Colonic mucosa (tissue), 4 donors: ENCODE measurements at regions not wholly inside any gene's neighbourhood (a gene's known extent, or its start where the extent isn't known, plus 50 kb on each side); places are given as distances from the start of the nearest gene placed in this dataset.

Experiments
- DNase-seq: peaks from one replicate; pipeline ENCODE4 v3.0.0-alpha.2; 2020
- H3K27ac ChIP-seq: fragments of 200-600 bp; one replicate; pipeline ENCODE4 v1.8.0; 2021
- H3K27me3 ChIP-seq: fragments of 200-600 bp; one replicate; pipeline ENCODE4 v1.8.0; 2021
- H3K36me3 ChIP-seq: fragments of 200-600 bp; one replicate; pipeline ENCODE4 v1.8.0; 2021
- H3K4me1 ChIP-seq: fragments of 200-600 bp; one replicate; pipeline ENCODE4 v1.8.0; 2021; ENCODE audit warnings: mild to moderate bottlenecking
- H3K4me3 ChIP-seq: fragments of 200-600 bp; one replicate; pipeline ENCODE4 v1.8.0; 2021
- H3K9ac ChIP-seq, 2 donors: one replicate each; pipeline ENCODE4 v1.7.0; 2013; ENCODE audit warnings: control low read depth in 2 of 2, low read depth in 2 of 2, low read length in 2 of 2
- H3K9me3 ChIP-seq: fragments of 200-600 bp; one replicate; pipeline ENCODE4 v1.8.0; 2021
- intact Hi-C: fragments of 100-400 bp; cut with DNase I; formaldehyde crosslinking; loops from one replicate; pipeline ENCODE4 v1.14.1; 2022
- TF ChIP-seq, protein P1 (sequence below): fragments of 200-600 bp; IDR thresholded peaks from one replicate; pipeline ENCODE4 v1.8.0; 2022; ENCODE audit warnings: antibody characterized with exemption, mild to moderate bottlenecking
- donor health status: healthy.
- donor health status: DM: no; HTN: no; CAD: no.
- donor health status: DM: no; HTN: no; CAD: no.

DNA sequence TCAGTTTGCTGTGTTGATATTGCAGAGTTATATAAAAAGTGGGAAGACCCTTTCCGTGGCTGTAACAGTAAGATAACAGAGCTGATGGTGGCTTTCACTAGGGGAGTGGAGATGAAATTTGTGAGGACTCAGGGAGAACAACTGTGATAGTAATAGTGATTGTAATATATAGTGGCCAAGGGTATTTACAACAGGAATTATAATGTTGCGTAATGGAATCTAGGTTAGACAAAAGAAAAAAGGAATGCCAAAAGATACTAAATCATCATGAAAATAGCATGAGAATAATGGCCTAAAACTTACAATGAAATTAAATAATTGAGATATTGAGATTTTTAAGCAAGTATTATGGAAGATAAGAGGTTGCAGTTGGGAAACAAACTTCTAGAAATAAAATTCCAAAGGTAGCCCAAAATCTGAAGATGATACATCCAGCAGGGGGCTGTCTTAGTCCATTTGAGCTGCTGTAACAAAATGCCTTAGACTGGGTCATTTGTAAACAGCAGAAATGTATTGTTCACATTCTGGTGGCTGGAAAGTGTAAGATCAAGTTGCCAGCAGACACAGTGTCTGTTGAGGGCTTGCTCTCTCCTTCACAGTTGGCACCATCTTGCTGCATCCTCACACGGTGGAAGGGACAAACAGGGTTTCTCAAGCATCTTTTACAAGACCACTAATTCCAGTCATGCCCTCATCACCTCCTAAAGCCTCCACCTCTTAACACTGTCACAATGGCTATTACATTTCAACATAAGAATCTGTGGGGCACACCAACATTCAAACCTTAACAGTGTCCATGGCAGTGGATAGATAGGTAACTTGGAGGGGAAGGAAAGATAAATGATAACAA is 711.2 kb downstream of the MRPL39 start:
- Histone ChIP-seq H3K9ac (no peak overlapping the region), H3K27ac (no peak overlapping the region), H3K27me3 (no peaks in the 10 kb centered on the region), H3K36me3 (no peaks in the 10 kb centered on the region), H3K4me1 (no peaks in the 10 kb centered on the region), H3K4me3 (no peak overlapping the region), H3K9me3 (no peaks in the 10 kb centered on the region)
- DNase-seq, result no peak
- TF ChIP-seq, protein P1, sequence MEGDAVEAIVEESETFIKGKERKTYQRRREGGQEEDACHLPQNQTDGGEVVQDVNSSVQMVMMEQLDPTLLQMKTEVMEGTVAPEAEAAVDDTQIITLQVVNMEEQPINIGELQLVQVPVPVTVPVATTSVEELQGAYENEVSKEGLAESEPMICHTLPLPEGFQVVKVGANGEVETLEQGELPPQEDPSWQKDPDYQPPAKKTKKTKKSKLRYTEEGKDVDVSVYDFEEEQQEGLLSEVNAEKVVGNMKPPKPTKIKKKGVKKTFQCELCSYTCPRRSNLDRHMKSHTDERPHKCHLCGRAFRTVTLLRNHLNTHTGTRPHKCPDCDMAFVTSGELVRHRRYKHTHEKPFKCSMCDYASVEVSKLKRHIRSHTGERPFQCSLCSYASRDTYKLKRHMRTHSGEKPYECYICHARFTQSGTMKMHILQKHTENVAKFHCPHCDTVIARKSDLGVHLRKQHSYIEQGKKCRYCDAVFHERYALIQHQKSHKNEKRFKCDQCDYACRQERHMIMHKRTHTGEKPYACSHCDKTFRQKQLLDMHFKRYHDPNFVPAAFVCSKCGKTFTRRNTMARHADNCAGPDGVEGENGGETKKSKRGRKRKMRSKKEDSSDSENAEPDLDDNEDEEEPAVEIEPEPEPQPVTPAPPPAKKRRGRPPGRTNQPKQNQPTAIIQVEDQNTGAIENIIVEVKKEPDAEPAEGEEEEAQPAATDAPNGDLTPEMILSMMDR, result no peak
- intact Hi-C loops, result loop anchor here (10.0 kb wide), 1 partner anchor 149 kb away; no protein-coding TSS in a partner anchor

GRCh38 chr21:24894324-24894723 is 713.0 kb downstream of the MRPL39 start:
- Histone ChIP-seq H3K4me1 (no peaks in the 10 kb centered on the region), H3K27ac (no peak overlapping the region), H3K36me3 (no peaks in the 10 kb centered on the region), H3K27me3 (no peaks in the 10 kb centered on the region), H3K9ac (no peak overlapping the region), H3K4me3 (no peak overlapping the region), H3K9me3 (no peaks in the 10 kb centered on the region)
- no peak for DNase-seq
- TF ChIP-seq, protein P1, result no peak
- intact Hi-C loops, result loop anchor here (10.0 kb wide), 1 partner anchor 150 kb away; no protein-coding TSS in a partner anchor

- intact Hi-C loops, result loop anchor here (10.0 kb wide), 1 partner anchor 155 kb away; no protein-coding TSS in a partner anchor
- TF ChIP-seq, protein P1, result no peak
- Histone ChIP-seq H3K27ac (no peak overlapping the region), H3K4me3 (no peak overlapping the region), H3K9ac (no peak overlapping the region), H3K27me3 (no peaks in the 10 kb centered on the region), H3K36me3 (no peaks in the 10 kb centered on the region), H3K4me1 (no peaks in the 10 kb centered on the region), H3K9me3 (no peaks in the 10 kb centered on the region)
- no peak for DNase-seq
Observed at GRCh38 chr21:24890021-24890420, 717.3 kb downstream of the MRPL39 start.

DNA sequence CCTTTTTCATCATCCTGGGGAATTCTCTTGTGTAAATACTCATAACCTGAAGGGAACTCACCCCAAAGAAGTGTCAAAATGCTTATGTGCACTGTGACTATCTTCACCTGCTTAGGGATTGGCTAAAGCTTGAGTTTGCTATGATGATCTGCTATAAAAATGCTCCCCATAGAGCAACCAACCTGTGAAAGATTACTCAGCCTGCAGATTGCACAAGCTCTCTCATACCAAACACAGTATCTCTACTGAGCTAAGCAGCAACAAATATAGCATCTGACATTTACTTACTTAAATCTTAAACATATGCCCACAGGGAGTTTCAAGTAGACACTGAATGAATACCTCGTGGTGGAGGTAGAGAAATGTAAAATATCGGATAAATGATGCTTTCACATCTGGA is 725.8 kb downstream of the MRPL39 start:
- Histone ChIP-seq H3K4me1 (no peaks in the 10 kb centered on the region), H3K27me3 (no peaks in the 10 kb centered on the region), H3K27ac (no peak overlapping the region), H3K4me3 (no peak overlapping the region), H3K36me3 (no peaks in the 10 kb centered on the region), H3K9ac (no peak overlapping the region), H3K9me3 (no peaks in the 10 kb centered on the region)
- TF ChIP-seq, protein P1, result no peak
- intact Hi-C loops, result no loop called here
- DNase-seq, result no peak

DNA sequence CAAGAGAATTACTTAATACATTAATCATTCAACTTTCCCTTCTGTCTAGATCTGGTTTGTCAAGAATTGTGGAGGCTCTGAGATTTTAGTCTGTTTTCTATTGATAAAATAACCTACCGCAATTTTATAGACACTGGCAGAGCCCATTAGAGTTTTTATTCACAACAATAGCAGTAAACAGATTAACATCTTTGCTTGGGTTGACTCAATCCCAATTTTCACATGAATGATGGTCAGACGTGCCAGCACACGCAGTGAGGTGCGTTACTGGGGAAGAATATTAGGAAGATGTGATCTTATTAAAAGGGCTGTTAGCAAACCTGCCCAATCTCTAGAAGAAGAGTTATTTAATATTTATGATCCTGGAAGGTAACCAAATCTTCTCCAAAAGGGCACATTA is 736.6 kb downstream of the MRPL39 start:
- H3K4me1 ChIP-seq, result no peaks in the 10 kb centered on the region
- H3K9me3 ChIP-seq, result no peaks in the 10 kb centered on the region
- no peak overlapping the region for H3K27ac ChIP-seq
- intact Hi-C loops, result no loop called here
- H3K27me3 ChIP-seq, result no peaks in the 10 kb centered on the region
- H3K4me3 ChIP-seq, result no peak overlapping the region
- no peaks in the 10 kb centered on the region for H3K36me3 ChIP-seq
- TF ChIP-seq, protein P1, result no peak
- no peak for DNase-seq
- H3K9ac ChIP-seq, result no peak overlapping the region
